HG03097 (cell line): ENCODE measurements at regions not wholly inside any gene's neighbourhood (a gene's known extent, or its start where the extent isn't known, plus 50 kb on each side); places are given as distances from the start of the nearest gene placed in this dataset.
"Not testable (repeated sequence)": the region's sequence is repeated elsewhere in the genome, so short reads cannot be mapped to it uniquely, and the experiment has no call there.

Source experiments
- ATAC-seq: cut with Tn5 transposase; IDR thresholded peaks from one replicate; pipeline ENCODE4 v1.9.1; 2021; ENCODE audit not compliant: unreplicated experiment, low FRiP score

- no peak for ATAC-seq
Measured at GRCh38 chr5:98510143-98510985, 263.1 kb upstream of the RGMB start.

DNA sequence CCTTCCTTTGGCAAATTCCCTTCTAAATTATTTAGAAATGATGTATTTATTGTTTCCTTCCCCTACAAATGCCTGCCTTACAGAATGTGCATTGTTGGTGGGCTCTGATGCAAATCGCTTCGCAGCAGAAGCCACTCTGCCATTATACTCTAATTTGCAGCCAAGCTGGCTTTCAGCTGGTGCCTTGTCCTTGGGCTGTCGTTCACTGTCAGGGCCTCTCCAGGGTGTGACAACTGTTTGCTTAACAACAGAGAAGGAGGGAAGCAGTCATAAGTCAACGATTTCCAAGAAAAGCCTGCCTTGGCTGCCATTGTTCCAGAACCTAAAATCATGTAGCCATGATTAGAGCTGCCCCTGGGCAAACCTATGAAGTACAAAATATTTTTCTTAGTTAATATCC, 260.1 kb upstream of the RGMB start:
- no peak for ATAC-seq

- no peak for ATAC-seq
Measured at GRCh38 chr5:98514215-98514614, 259.2 kb upstream of the RGMB start.

DNA sequence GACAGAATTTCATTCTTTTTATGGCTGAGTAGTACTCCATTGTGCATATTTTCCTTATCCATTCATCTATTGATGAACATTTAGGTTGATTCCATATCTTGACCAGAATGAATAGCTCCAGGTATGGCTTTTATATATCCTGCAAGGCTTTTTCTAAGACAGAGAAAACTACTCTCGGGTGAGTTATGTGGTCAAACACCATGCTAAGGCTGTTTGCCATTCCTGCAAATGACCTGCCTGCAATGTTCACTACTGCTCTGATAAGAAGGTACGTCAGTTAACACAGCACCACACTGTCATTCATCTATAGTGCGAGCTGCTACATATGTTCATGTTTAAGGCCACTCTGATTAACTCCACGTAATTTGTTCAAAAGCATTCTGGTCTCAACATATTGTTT, 256.8 kb upstream of the RGMB start:
- ATAC-seq, result no peak

DNA sequence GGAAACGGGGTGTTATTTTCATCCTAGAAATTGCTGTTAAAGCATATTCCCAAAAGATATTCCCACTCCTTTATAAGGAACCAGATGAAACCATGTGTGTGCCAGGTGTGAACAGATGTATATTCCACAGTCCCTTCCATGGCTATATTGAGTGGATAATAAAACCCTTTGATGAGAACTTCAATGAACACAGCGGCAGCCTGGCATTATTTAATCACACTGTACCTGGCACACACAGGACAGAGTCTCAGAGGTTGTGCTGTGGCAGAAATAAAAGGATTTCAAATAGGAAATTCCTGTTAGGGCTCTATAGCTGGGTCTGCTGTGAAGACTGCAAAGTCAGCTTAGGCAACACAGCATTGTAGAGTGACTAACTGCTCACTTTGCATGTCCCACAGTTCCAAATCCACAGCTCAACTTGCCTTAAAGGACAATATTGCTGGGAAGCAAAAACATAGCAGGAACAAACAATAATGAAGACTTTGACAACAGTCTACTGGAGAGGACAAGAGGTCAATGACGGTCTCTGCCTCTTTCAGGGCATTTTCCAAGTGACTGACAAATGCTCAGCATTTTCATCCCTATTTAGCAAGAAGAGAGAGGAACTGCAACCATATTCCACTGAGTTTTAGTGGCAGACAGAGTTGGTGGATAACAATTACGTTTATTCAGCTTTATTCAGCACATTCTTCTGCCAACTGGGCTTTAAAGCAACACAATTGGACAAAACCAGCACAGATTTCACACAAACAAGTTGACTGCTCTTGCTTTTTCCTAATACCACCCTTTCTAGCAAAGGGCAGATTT, 255.7 kb upstream of the RGMB start:
- ATAC-seq, result no peak

GRCh38 chr5:98518754-98519153, 254.7 kb upstream of the RGMB start:
- ATAC-seq, result no peak

GRCh38 chr5:98519571-98519970, 253.9 kb upstream of the RGMB start:
- ATAC-seq, result no peak

- ATAC-seq, result no peak
Measured at GRCh38 chr5:98521821-98522220, 251.6 kb upstream of the RGMB start.

DNA sequence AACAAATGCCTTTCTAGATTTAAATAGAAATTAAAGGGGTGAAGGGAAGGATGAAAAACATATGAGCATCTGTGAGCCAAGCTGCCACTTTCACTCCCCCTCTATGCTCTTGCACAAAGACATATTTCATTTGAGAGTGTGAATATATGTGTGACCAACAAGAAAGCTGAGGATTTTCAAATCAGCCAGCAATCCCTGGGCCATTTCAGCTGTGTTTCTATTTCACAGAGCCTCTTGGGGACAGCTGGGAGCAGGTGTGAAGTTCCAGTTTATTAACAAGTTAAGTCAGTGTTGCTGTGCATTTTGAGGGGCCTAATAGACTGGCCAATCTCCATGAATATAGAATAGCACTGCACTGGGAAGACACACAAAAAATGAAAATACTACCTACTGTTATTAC, 248.7 kb upstream of the RGMB start:
- no peak for ATAC-seq

GRCh38 chr5:98527846-98528245, 245.6 kb upstream of the RGMB start:
- ATAC-seq, result no peak

DNA sequence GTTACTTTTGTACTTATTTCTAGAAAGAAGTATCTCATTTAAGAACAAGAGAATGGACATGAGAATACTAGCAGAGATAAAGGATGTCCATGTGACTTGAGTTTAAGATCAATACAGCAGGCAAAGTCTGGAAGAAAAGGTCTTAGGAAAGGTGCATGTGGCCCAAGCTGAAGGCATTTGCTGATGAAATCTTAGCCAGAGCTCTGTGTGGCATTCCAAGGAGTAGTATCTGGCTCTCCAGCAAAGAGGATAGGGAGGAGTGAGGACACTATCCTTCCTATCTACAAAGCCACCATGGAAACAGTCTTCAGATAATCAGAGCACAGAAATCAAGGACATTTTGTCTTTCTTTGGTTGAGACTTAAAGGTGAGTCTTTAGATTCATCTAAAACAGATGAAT, 244.1 kb upstream of the RGMB start:
- ATAC-seq, result no peak

GRCh38 chr5:98530224-98530623, 243.2 kb upstream of the RGMB start:
- ATAC-seq, result no peak

DNA sequence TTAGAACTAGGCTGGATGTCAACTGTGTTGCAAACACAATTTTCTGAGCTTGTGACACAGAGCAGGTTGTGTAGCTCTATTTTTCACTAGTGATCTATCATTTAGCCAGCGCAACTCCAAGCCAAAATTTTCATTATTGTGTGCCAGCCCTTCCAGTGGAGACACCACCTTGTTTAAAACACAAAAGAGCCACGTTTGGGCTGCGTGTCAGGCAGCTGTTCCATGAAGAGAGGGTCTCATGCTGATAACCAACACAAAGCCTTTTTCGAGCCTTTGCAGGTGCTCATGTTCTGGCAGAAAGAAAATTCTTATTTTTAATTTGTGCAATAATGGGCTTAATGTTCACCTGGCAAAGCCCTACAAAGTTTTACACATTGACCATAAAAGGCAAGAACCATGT, 237.6 kb upstream of the RGMB start:
- ATAC-seq, result no peak

- ATAC-seq, result no peak
Measured at GRCh38 chr5:98540056-98540455, 233.4 kb upstream of the RGMB start.

GRCh38 chr5:98541641-98542040, 231.8 kb upstream of the RGMB start:
- ATAC-seq, result no peak

- ATAC-seq, result peak; percentile 52
Measured at GRCh38 chr5:98543490-98543889, 230.0 kb upstream of the RGMB start.

- ATAC-seq, result not testable (repeated sequence)
Measured at GRCh38 chr5:98546924-98547323, 226.5 kb upstream of the RGMB start.

GRCh38 chr5:98556712-98557111, 216.8 kb upstream of the RGMB start:
- ATAC-seq, result no peak

DNA sequence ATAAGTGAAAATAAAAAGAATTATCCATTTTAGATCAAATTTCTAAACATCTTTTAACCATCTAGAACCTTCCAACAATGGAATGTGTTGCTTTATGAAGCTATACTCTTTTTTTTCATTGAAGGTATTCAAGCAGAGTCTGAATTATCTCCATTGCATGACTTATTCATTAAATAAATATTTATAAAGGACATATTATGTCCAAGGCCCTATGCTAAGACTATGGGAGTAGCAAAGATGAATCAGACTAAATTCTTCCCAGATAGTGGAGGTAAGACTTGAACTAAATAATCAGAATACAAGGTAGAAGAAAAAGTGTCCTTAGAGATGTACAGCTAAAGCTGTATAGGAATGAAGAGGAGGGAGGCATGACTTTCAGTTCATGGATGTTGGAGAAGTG, 215.5 kb upstream of the RGMB start:
- ATAC-seq, result no peak

DNA sequence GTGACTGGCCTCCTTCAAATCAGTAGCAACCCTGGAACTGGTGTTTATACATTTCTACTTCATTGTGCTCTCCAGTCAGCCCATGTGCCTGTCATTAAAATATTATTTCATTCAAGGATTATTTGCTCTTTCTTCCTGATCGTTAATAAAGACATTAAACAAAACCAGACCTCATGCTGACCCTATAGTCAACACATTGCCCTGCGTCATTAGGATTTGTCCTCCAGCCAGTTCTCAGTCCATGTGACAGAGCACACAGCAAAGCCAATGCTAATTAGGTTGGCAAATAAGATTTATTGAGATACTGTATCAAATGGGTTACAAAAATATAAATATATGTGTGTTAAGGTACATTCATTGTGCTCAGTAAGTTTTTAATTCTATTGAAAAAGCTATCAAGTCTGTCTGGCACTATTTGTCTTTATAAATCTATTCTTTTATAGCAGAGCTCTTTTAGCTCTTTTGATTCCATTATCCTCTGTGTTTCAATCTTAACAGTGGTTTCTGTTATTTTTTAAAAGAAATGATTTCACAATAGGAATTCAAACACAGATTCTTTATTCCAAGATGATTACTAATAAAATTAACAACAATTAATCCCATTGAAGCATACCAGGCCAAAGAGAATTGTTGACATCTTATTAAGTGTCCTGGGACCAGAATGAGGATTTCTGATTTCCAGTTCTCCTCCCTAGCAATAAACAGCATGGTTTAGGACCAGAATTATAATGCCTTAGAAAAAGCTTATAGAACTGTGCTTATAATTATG, 209.4 kb upstream of the RGMB start:
- ATAC-seq, result no peak

DNA sequence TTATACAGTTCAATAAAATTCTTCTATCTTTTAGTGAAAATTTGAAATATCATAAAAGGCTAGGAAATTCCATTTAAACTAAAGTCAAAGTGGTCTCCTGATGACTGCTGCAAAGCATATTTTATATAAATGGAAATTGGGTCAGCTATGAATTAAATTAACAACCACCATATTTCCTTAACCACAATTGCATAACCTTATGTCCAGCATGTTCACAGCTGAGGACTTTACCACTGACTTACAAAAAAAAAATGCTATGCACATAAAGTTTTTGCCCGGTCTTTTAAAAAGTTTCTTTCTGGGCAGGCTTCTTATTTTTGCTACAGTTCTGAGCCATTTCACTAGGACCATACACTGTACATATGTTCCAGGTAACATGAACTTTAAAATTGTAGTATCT, 208.6 kb upstream of the RGMB start:
- no peak for ATAC-seq
